ENCODE measurements at regions not wholly inside any gene's neighbourhood (a gene's known extent, or its start where the extent isn't known, plus 50 kb on each side); places are given as distances from the start of the nearest gene placed in this dataset.

GRCh38 chr1:244356376-244356775 is 95.3 kb downstream of the ADSS2 start:
- Histone ChIP-seq H3K36me3 (ENCODE audit: control insufficient read depth, low read length) (no peaks in the 10 kb centered on the region), H3K9me3 (ENCODE audit: control insufficient read depth, insufficient read depth, low read length) (no peaks in the 10 kb centered on the region), H3K4me3 (ENCODE audit: low read length) (no peak overlapping the region), H3K27ac (ENCODE audit: low read depth, low read length) (no peak overlapping the region), H3K27me3 (ENCODE audit: control insufficient read depth, low read length) (peaks cover 11% of the 10 kb centered on the region), H3K4me1 (ENCODE audit: control insufficient read depth, low read length) (no peaks in the 10 kb centered on the region), H3K4me2 (ENCODE audit: low read length) (no peak overlapping the region), H3K9me2 (replicated peaks; ENCODE audit: control insufficient read depth, low read length) (no peaks in the 10 kb centered on the region), H3K79me2 (ENCODE audit: control insufficient read depth, low read length) (no peaks in the 10 kb centered on the region), H4K20me1 (ENCODE audit: control insufficient read depth, insufficient read depth, low read depth, low read length) (no peaks in the 10 kb centered on the region), H3F3A (ENCODE audit: control insufficient read depth, insufficient read depth) (no peaks in the 10 kb centered on the region)
- TF ChIP-seq, protein P1, sequence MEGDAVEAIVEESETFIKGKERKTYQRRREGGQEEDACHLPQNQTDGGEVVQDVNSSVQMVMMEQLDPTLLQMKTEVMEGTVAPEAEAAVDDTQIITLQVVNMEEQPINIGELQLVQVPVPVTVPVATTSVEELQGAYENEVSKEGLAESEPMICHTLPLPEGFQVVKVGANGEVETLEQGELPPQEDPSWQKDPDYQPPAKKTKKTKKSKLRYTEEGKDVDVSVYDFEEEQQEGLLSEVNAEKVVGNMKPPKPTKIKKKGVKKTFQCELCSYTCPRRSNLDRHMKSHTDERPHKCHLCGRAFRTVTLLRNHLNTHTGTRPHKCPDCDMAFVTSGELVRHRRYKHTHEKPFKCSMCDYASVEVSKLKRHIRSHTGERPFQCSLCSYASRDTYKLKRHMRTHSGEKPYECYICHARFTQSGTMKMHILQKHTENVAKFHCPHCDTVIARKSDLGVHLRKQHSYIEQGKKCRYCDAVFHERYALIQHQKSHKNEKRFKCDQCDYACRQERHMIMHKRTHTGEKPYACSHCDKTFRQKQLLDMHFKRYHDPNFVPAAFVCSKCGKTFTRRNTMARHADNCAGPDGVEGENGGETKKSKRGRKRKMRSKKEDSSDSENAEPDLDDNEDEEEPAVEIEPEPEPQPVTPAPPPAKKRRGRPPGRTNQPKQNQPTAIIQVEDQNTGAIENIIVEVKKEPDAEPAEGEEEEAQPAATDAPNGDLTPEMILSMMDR (IDR thresholded peaks at IDR 0.05; ENCODE audit: low read depth, low read length, poor library complexity, severe bottlenecking) = no peak
- no peak for TF ChIP-seq EZH2phosphoT487 (IDR thresholded peaks at IDR 0.05; ENCODE audit: borderline replicate concordance, low read length)
